ENCODE measurements at regions not wholly inside any gene's neighbourhood (a gene's known extent, or its start where the extent isn't known, plus 50 kb on each side); places are given as distances from the start of the nearest gene placed in this dataset.

- no peaks in the 10 kb centered on the region for H3K9me2 ChIP-seq (replicated peaks; ENCODE audit: control insufficient read depth, low read length)
- no peaks in the 10 kb centered on the region for H3K79me2 ChIP-seq (ENCODE audit: control insufficient read depth, low read length)
- H4K20me1 ChIP-seq (ENCODE audit: control insufficient read depth, insufficient read depth, low read depth, low read length): no peaks in the 10 kb centered on the region
- no peak overlapping the region for H3K27ac ChIP-seq (ENCODE audit: low read depth, low read length)
- no peaks in the 10 kb centered on the region for H3K9me3 ChIP-seq (ENCODE audit: control insufficient read depth, insufficient read depth, low read length)
- no peak overlapping the region for H3K4me2 ChIP-seq (ENCODE audit: low read length)
- no peak overlapping the region for H3K4me3 ChIP-seq (ENCODE audit: low read length)
- no peaks in the 10 kb centered on the region for H3K36me3 ChIP-seq (ENCODE audit: control insufficient read depth, low read length)
- H3F3A ChIP-seq (ENCODE audit: control insufficient read depth, insufficient read depth): no peaks in the 10 kb centered on the region
- H3K27me3 ChIP-seq (ENCODE audit: control insufficient read depth, low read length): no peaks in the 10 kb centered on the region
- H3K4me1 ChIP-seq (ENCODE audit: control insufficient read depth, low read length): no peaks in the 10 kb centered on the region
- TF ChIP-seq CTCF (IDR thresholded peaks at IDR 0.05; ENCODE audit: low read depth, low read length, poor library complexity, severe bottlenecking) (no peak), EZH2phosphoT487 (IDR thresholded peaks at IDR 0.05; ENCODE audit: borderline replicate concordance, low read length) (no peak)
Observed at GRCh38 chr5:28788954-28789353, 1750.6 kb upstream of the CDH9 start.

GRCh38 chr5:28780083-28780692, 1741.8 kb upstream of the CDH9 start:
- no peak overlapping the region for H3K4me3 ChIP-seq (ENCODE audit: low read length)
- no peaks in the 10 kb centered on the region for H3K79me2 ChIP-seq (ENCODE audit: control insufficient read depth, low read length)
- no peaks in the 10 kb centered on the region for H3K4me1 ChIP-seq (ENCODE audit: control insufficient read depth, low read length)
- H3K27me3 ChIP-seq (ENCODE audit: control insufficient read depth, low read length): no peaks in the 10 kb centered on the region
- no peak overlapping the region for H3K27ac ChIP-seq (ENCODE audit: low read depth, low read length)
- H3K36me3 ChIP-seq (ENCODE audit: control insufficient read depth, low read length): no peaks in the 10 kb centered on the region
- H4K20me1 ChIP-seq (ENCODE audit: control insufficient read depth, insufficient read depth, low read depth, low read length): no peaks in the 10 kb centered on the region
- no peak overlapping the region for H3K4me2 ChIP-seq (ENCODE audit: low read length)
- no peak for TF ChIP-seq CTCF (IDR thresholded peaks at IDR 0.05; ENCODE audit: low read depth, low read length, poor library complexity, severe bottlenecking)
- no peak for TF ChIP-seq EZH2phosphoT487 (IDR thresholded peaks at IDR 0.05; ENCODE audit: borderline replicate concordance, low read length)
- H3K9me2 ChIP-seq (replicated peaks; ENCODE audit: control insufficient read depth, low read length): no peaks in the 10 kb centered on the region
- no peaks in the 10 kb centered on the region for H3K9me3 ChIP-seq (ENCODE audit: control insufficient read depth, insufficient read depth, low read length)
- H3F3A ChIP-seq (ENCODE audit: control insufficient read depth, insufficient read depth): no peaks in the 10 kb centered on the region

- Histone ChIP-seq H3K4me1 (ENCODE audit: control insufficient read depth, low read length) (no peaks in the 10 kb centered on the region), H3K4me3 (ENCODE audit: low read length) (no peak overlapping the region), H3K4me2 (ENCODE audit: low read length) (no peak overlapping the region), H4K20me1 (ENCODE audit: control insufficient read depth, insufficient read depth, low read depth, low read length) (no peaks in the 10 kb centered on the region), H3K36me3 (ENCODE audit: control insufficient read depth, low read length) (no peaks in the 10 kb centered on the region), H3K9me3 (ENCODE audit: control insufficient read depth, insufficient read depth, low read length) (no peaks in the 10 kb centered on the region), H3K9me2 (replicated peaks; ENCODE audit: control insufficient read depth, low read length) (no peaks in the 10 kb centered on the region), H3K27me3 (ENCODE audit: control insufficient read depth, low read length) (no peaks in the 10 kb centered on the region), H3K27ac (ENCODE audit: low read depth, low read length) (no peak overlapping the region), H3F3A (ENCODE audit: control insufficient read depth, insufficient read depth) (no peaks in the 10 kb centered on the region), H3K79me2 (ENCODE audit: control insufficient read depth, low read length) (no peaks in the 10 kb centered on the region)
- TF ChIP-seq CTCF (IDR thresholded peaks at IDR 0.05; ENCODE audit: low read depth, low read length, poor library complexity, severe bottlenecking): no peak
- no peak for TF ChIP-seq EZH2phosphoT487 (IDR thresholded peaks at IDR 0.05; ENCODE audit: borderline replicate concordance, low read length)
Observed at GRCh38 chr5:28779161-28779754, 1740.9 kb upstream of the CDH9 start.
